Osteocyte (in vitro differentiated cells): ENCODE measurements at regions not wholly inside any gene's neighbourhood (a gene's known extent, or its start where the extent isn't known, plus 50 kb on each side); places are given as distances from the start of the nearest gene placed in this dataset.

Source experiments
- DNase-seq: peaks from one replicate; pipeline ENCODE4 v3.0.0; 2021; ENCODE audit warnings: mixed read lengths; ENCODE audit not compliant: unreplicated experiment; ENCODE audit errors: extremely low spot score
- H3K27ac Mint-ChIP-seq: one replicate; pipeline ENCODE4 v1.8.0; 2021; ENCODE audit warnings: mild to moderate bottlenecking, mixed read lengths; ENCODE audit not compliant: unreplicated experiment
- H3K27me3 Mint-ChIP-seq: one replicate; pipeline ENCODE4 v1.8.0; 2021; ENCODE audit warnings: mixed read lengths; ENCODE audit not compliant: unreplicated experiment
- H3K36me3 Mint-ChIP-seq: one replicate; pipeline ENCODE4 v1.8.0; 2021; ENCODE audit warnings: mixed read lengths; ENCODE audit not compliant: unreplicated experiment
- H3K4me1 Mint-ChIP-seq: one replicate; pipeline ENCODE4 v1.8.0; 2021; ENCODE audit warnings: mixed read lengths; ENCODE audit not compliant: unreplicated experiment
- H3K4me3 Mint-ChIP-seq: one replicate; pipeline ENCODE4 v1.8.0; 2021; ENCODE audit warnings: mild to moderate bottlenecking, moderate library complexity, mixed read lengths; ENCODE audit not compliant: unreplicated experiment
- H3K9me3 Mint-ChIP-seq: one replicate; pipeline ENCODE4 v1.8.0; 2021; ENCODE audit warnings: mixed read lengths; ENCODE audit not compliant: unreplicated experiment
- TF ChIP-seq, protein P1 (sequence below): fragments of 200-600 bp; sonication (generic); IDR thresholded peaks from 2 replicates; pipeline ENCODE4 v1.5.0; 2021; ENCODE audit warnings: antibody characterized with exemption, mild to moderate bottlenecking, moderate library complexity

DNA sequence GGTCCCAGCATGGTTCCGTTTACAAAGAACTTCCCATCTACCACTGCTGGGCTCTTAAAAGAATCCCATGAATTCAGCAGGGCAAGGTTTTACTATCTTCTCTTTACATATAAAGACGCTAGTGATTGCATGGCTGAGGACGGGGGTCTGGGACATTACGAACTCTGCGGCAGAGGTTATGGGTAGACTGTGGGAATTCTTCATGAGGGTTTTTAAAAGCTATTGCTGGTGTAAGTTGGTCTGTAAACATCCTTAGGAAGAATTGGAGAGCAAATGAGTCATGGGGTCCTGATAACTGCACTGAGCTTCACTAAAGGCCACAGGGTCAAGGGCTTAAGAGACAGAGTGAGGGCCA is 53.1 kb upstream of the TMEM72 start:
- Mint-ChIP-seq H3K27me3 (no peaks in the 10 kb centered on the region), H3K36me3 (no peaks in the 10 kb centered on the region), H3K9me3 (no peaks in the 10 kb centered on the region), H3K4me3 (no peak overlapping the region), H3K27ac (peak overlapping the region; percentile 17), H3K4me1 (peaks cover 67% of the 10 kb centered on the region)
- TF ChIP-seq, protein P1, sequence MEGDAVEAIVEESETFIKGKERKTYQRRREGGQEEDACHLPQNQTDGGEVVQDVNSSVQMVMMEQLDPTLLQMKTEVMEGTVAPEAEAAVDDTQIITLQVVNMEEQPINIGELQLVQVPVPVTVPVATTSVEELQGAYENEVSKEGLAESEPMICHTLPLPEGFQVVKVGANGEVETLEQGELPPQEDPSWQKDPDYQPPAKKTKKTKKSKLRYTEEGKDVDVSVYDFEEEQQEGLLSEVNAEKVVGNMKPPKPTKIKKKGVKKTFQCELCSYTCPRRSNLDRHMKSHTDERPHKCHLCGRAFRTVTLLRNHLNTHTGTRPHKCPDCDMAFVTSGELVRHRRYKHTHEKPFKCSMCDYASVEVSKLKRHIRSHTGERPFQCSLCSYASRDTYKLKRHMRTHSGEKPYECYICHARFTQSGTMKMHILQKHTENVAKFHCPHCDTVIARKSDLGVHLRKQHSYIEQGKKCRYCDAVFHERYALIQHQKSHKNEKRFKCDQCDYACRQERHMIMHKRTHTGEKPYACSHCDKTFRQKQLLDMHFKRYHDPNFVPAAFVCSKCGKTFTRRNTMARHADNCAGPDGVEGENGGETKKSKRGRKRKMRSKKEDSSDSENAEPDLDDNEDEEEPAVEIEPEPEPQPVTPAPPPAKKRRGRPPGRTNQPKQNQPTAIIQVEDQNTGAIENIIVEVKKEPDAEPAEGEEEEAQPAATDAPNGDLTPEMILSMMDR: peak; percentile 16
- DNase-seq: no peak

DNA sequence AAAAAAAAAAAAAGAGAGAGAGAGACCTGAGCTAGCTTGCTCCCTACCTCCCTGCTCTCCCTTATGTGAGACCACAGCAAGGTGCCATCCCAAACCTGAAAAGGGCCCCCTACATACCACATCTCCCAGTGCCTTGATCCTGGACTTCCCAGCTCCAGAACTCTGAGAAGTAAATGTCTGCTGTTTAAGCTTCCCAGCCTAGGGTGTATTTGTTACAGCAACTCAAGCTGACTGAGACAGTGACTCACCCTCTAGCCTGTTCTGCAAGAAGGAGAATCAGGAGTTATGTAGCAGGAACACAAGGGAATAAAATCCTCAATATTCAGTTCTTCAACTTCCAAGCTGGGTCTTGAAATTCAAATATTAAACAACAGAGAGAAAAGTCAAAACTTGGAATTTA is 52.1 kb upstream of the TMEM72 start:
- no peak for DNase-seq
- H3K9me3 Mint-ChIP-seq: no peaks in the 10 kb centered on the region
- peaks cover 58% of the 10 kb centered on the region for H3K4me1 Mint-ChIP-seq
- H3K36me3 Mint-ChIP-seq: no peaks in the 10 kb centered on the region
- no peaks in the 10 kb centered on the region for H3K27me3 Mint-ChIP-seq
- H3K4me3 Mint-ChIP-seq: no peak overlapping the region
- TF ChIP-seq, protein P1: no peak
- H3K27ac Mint-ChIP-seq: peak overlapping the region; percentile 14

DNA sequence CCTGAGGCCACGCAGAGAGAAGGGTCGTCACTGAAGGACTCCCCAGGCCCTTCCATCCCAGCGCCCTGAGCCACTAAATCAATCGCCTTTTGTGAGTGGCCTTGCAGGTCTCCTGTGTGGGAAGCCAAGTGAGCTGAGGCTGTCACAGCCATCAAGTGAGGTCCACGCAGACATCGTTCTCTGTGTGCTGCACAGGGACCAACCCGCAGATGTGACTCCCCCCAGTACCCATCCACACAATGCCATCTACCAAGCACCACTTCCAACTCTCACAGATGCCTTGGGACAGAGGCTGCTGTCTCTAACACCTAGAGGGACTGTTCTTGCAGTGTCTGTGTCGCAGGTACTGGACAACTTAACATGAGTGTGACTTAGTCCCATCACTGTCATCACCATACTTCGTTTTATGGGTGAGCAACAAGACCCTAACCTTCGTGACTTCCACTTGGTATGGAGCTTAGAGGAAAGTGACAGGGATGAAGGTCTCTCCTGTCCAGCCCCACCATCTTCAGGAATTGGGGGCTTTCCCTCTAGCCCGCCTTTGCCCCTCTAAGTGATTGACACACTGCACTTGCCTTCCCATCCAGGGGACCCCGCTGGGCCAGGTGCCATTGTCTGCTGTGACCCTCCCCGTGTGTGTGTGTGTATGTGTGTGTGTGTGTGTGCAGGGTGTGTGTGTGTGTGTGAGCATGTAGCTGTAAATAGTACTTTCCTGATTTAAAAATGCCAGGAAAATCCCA is 51.4 kb upstream of the TMEM72 start:
- no peaks in the 10 kb centered on the region for H3K27me3 Mint-ChIP-seq
- H3K4me1 Mint-ChIP-seq: peaks cover 54% of the 10 kb centered on the region
- H3K4me3 Mint-ChIP-seq: no peak overlapping the region
- DNase-seq: peak; percentile 76
- no peaks in the 10 kb centered on the region for H3K9me3 Mint-ChIP-seq
- H3K36me3 Mint-ChIP-seq: no peaks in the 10 kb centered on the region
- H3K27ac Mint-ChIP-seq: peak overlapping the region; percentile 14
- TF ChIP-seq, protein P1: no peak

DNA sequence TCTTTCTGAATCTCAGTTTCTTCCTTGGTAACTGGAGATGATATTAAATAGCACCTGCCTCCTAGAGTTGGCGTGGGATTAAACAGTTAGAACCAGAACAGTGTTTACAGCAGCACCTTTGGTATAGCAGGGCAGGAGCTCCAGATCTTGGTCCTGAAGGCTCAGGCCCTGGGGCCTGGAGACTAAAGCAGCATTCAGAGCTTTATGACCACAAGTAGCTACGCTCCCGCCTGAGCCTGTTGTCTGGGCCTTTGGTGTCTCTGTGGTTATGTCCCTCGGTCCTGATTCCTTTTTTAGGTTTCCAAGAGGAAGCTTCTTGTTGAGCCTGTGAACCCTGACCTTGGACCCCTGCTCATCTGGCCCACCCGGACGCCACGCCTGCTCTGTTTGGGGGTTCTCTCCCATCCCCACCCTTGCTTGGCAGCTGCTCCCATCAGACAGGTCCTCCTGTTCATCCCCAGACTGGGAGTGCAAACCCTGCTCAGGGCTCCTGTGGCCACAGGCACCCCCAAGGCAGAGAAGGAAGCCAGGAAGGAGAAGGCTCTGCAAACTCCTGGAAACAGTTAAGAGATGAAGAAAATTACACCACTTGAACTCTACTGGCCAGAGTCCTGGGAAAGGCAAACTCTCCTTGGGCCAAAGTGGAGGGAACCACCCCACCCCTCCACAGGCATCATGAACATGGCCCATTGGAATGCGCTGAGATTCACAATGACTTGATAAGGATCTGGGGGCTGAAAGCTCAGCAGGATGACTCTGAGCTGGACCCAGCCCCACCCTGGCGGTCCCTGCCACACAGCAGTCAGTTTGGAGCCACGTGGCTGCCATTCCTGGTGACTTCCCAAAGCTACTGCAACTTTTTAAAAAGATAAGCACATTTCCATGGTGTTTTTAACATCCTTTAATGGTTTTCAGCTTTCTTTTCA is 50.1 kb upstream of the TMEM72 start:
- peaks cover 5% of the 10 kb centered on the region for H3K27me3 Mint-ChIP-seq
- H3K36me3 Mint-ChIP-seq: no peaks in the 10 kb centered on the region
- H3K27ac Mint-ChIP-seq: peak overlapping the region; percentile 57
- TF ChIP-seq, protein P1: no peak
- DNase-seq: peak; percentile 79
- peaks cover 48% of the 10 kb centered on the region for H3K4me1 Mint-ChIP-seq
- H3K9me3 Mint-ChIP-seq: no peaks in the 10 kb centered on the region
- no peak overlapping the region for H3K4me3 Mint-ChIP-seq
